HepG2 (cell line): ENCODE measurements at regions not wholly inside any gene's neighbourhood (a gene's known extent, or its start where the extent isn't known, plus 50 kb on each side); places are given as distances from the start of the nearest gene placed in this dataset.

Experiments used
- ATAC-seq: fragments of 200-7000 bp; cut with Tn5 transposase; 3 replicates; pipeline ENCODE4 v1.9.1; 2020; ENCODE audit warnings: mild to moderate bottlenecking, moderate library complexity
- BruUV-seq: library from RNA; stranded (reverse); fragments of 400-500 nt; replicated peaks from 2 replicates; lab custom pipeline; 2021; lab: Mats Ljungman, UMichigan
- CTCF ChIA-PET: fragments of 300-600 bp; formaldehyde crosslinking; extraction: SDS; loops from one replicate; lab custom pipeline; 2021; ENCODE audit warnings: low total read pairs, inconsistent platforms, low intra/inter-chr PET ratio; lab: Yijun Ruan, JAX
- POLR2A ChIA-PET: fragments of 350-600 bp; sonication (Branson Sonifier 250); formaldehyde crosslinking; loops from one replicate; lab custom pipeline; 2020; ENCODE audit warnings: antibody characterized with exemption, inconsistent platforms; lab: Yijun Ruan, JAX
- DNase-seq: peaks from one replicate; pipeline ENCODE4 v3.0.0-alpha.2; 2015; ENCODE audit warnings: low spot score
- FAIRE-seq: peaks from 3 replicates; lab custom pipeline; 2011; peaks lifted over from hg19 to GRCh38; lab: Jason Lieb, UNC
- H2AFZ ChIP-seq: one replicate; pipeline ENCODE4 v1.6.1; 2011; ENCODE audit warnings: low read length, inconsistent platforms
- H3K27ac ChIP-seq: fragments of 300-600 bp; 3 replicates; pipeline ENCODE4 v1.8.0; 2011; ENCODE audit warnings: mixed run types, mild to moderate bottlenecking, mixed read lengths, low read length, inconsistent platforms; ENCODE audit not compliant: insufficient read depth; ENCODE audit errors: extremely low read length
- H3K27me3 ChIP-seq, 2 experiments: fragments of 200-600 bp in 1 of 2; 2 replicates in 1 of 2; 3 replicates in 1 of 2; pipeline versions ENCODE4 v1.6.0 to v1.8.0; 2011; ENCODE audit warnings: low read length in 2 of 2, mild to moderate bottlenecking in 2 of 2, moderate library complexity in 2 of 2, inconsistent platforms in 1 of 2; ENCODE audit not compliant: insufficient read depth in 2 of 2, control insufficient read depth in 1 of 2
- H3K36me3 ChIP-seq, 2 experiments: fragments of 200-600 bp in 1 of 2; replicated peaks in 1 of 2; 2 replicates in 1 of 2; 3 replicates in 1 of 2; pipeline versions ENCODE4 v1.5.1 to v1.8.0; 2011; ENCODE audit warnings: low read length in 2 of 2, inconsistent platforms in 1 of 2; ENCODE audit not compliant: insufficient read depth in 2 of 2, control insufficient read depth in 1 of 2
- H3K4me1 ChIP-seq: 2 replicates; pipeline ENCODE4 v1.5.1; 2012; ENCODE audit warnings: low read length, inconsistent platforms; ENCODE audit not compliant: insufficient read depth
- H3K4me2 ChIP-seq: 2 replicates; pipeline ENCODE4 v1.6.0; 2011; ENCODE audit warnings: low read depth, low read length, inconsistent platforms
- H3K4me3 ChIP-seq, 3 experiments: fragments of 200-600 bp in 1 of 3; sonication (generic), shearing (Covaris generic) in 1 of 3; replicated peaks in 1 of 3; 2 replicates each; pipeline ENCODE4 v1.5.1; 2011 to 2016; ENCODE audit warnings: low read length in 3 of 3, inconsistent platforms in 2 of 3, low read depth in 2 of 3, mild to moderate bottlenecking in 2 of 3, control low read depth in 1 of 3, mixed read lengths in 1 of 3; ENCODE audit not compliant: insufficient read depth in 1 of 3
- H3K79me2 ChIP-seq: one replicate; pipeline ENCODE4 v1.6.1; 2011; ENCODE audit warnings: low read length, inconsistent platforms; ENCODE audit not compliant: insufficient read depth
- H3K9ac ChIP-seq: 2 replicates; pipeline ENCODE4 v1.6.0; 2011; ENCODE audit warnings: mild to moderate bottlenecking, low read depth, low read length, inconsistent platforms; ENCODE audit not compliant: insufficient read depth
- H3K9me3 ChIP-seq: 2 replicates; pipeline ENCODE4 v1.5.1; 2012; ENCODE audit warnings: mild to moderate bottlenecking, low read length
- H4K20me1 ChIP-seq: 2 replicates; pipeline ENCODE4 v1.6.0; 2011; ENCODE audit warnings: inconsistent platforms, mild to moderate bottlenecking, low read length, moderate library complexity; ENCODE audit not compliant: insufficient read depth
- HHEX ChIP-seq: IDR thresholded peaks from 2 replicates; pipeline ENCODE4 v1.6.1; 2016; ENCODE audit warnings: control low read depth
- MTERF4 ChIP-seq: sonication (generic); formaldehyde crosslinking; IDR thresholded peaks from 2 replicates; pipeline ENCODE4 v1.8.0; 2023; ENCODE audit warnings: mild to moderate bottlenecking, missing genetic modification reagents
- SRY ChIP-seq: sonication (generic); formaldehyde crosslinking; IDR thresholded peaks from 2 replicates; pipeline ENCODE4 v1.8.0; 2022; ENCODE audit warnings: mild to moderate bottlenecking, missing genetic modification reagents
- STAT6 ChIP-seq: sonication (generic); formaldehyde crosslinking; IDR thresholded peaks from 2 replicates; pipeline ENCODE4 v1.4.0; 2020; ENCODE audit warnings: missing genetic modification reagents, mild to moderate bottlenecking, borderline replicate concordance
- TBP ChIP-seq: sonication (generic); formaldehyde crosslinking; IDR thresholded peaks from 2 replicates; pipeline ENCODE4 v1.5.0; 2020; ENCODE audit warnings: missing genetic modification reagents
- WGBS: methylation state at CpG from one replicate; pipeline ENCODE4 v1.1.6; 2017; ENCODE audit warnings: low lambda C conversion rate; 5-methylcytosine and 5-hydroxymethylcytosine counted together
- in situ Hi-C: cut with HindIII; loops from 2 replicates; pipeline ENCODE4 v1.10.0; 2017; ENCODE audit warnings: low pct_unique_long_range_greater_than_20kb; ENCODE audit not compliant: extremely low pct_ligation_motif_present
- intact Hi-C: fragments of 100-400 bp; cut with micrococcal nuclease; formaldehyde crosslinking; loops from one replicate; pipeline ENCODE4 v1.10.0; 2022; ENCODE audit not compliant: unreplicated experiment

GRCh38 chr16:16925432-16925831 lies 545.3 kb downstream of the XYLT1 start:
- H3K27ac ChIP-seq: no peak overlapping the region
- in situ Hi-C loops: no loop called here
- H3K4me1 ChIP-seq: no peaks in the 10 kb centered on the region
- H3K9ac ChIP-seq: no peak overlapping the region
- CTCF ChIA-PET: no interaction called here
- H3K79me2 ChIP-seq: no peaks in the 10 kb centered on the region
- no TSS peak for BruUV-seq
- WGBS: 23% methylated on average over 2 of the region's 2 CpGs
- H2AFZ ChIP-seq: no peak overlapping the region
- no peaks in the 10 kb centered on the region for H3K36me3 ChIP-seq
- no peak overlapping the region for H3K4me2 ChIP-seq
- intact Hi-C loops: no loop called here
- no peaks in the 10 kb centered on the region for H3K9me3 ChIP-seq
- no peak overlapping the region for H3K4me3 ChIP-seq
- TF ChIP-seq STAT6 (CRISPR knock-in tag) (no peak), HHEX (CRISPR knock-in tag) (no peak), SRY (CRISPR knock-in tag) (no peak), TBP (CRISPR knock-in tag) (no peak), MTERF4 (CRISPR knock-in tag) (no peak)
- TF ChIP-seq, all 625 proteins: peak for 0
- POLR2A ChIA-PET: no interaction called here
- FAIRE-seq: no peak
- ATAC-seq: no peak
- no peak for DNase-seq
- no peaks in the 10 kb centered on the region for H4K20me1 ChIP-seq
- H3K27me3 ChIP-seq: no peaks in the 10 kb centered on the region
